ENCODE measurements at regions not wholly inside any gene's neighbourhood (a gene's known extent, or its start where the extent isn't known, plus 50 kb on each side); places are given as distances from the start of the nearest gene placed in this dataset.

- TF ChIP-seq ZNF569 (CRISPR knock-in tag; IDR thresholded peaks at IDR 0.05; ENCODE audit: borderline replicate concordance), result no peak
- no peak for TF ChIP-seq ZNF232 (CRISPR knock-in tag; IDR thresholded peaks at IDR 0.05; ENCODE audit: borderline replicate concordance)
Measured at GRCh38 chr2:23083966-23084365, 301.0 kb upstream of the KLHL29 start (continued).

- H2AFZ ChIP-seq (ENCODE audit: low read length), result no peak overlapping the region
- BruUV-seq (replicated peaks), result no TSS peak
- no peaks in the 10 kb centered on the region for H3K4me1 ChIP-seq (ENCODE audit: insufficient read depth, low read length)
- H4K20me1 ChIP-seq (ENCODE audit: insufficient read depth, low read length), result no peaks in the 10 kb centered on the region
- peaks cover 55% of the 10 kb centered on the region for H3K9me3 ChIP-seq (ENCODE audit: low read length)
- H3K4me3 ChIP-seq (replicated peaks in 1 of 3; ENCODE audit: insufficient read depth in 1 of 3, low read depth in 2 of 3, low read length in 3 of 3), result no peak overlapping the region
- no peak for DNase-seq (ENCODE audit: low spot score)
- ChIA-PET CTCF (ENCODE audit: low intra/inter-chr PET ratio, low total read pairs) (no interaction called here), POLR2A (no interaction called here)
- no peaks in the 10 kb centered on the region for H3K36me3 ChIP-seq (replicated peaks in 1 of 2; ENCODE audit: control insufficient read depth in 1 of 2, insufficient read depth in 2 of 2, low read length in 2 of 2)
- H3K27ac ChIP-seq (ENCODE audit: extremely low read length, insufficient read depth, low read length), result no peak overlapping the region
- no peak for ATAC-seq
- no peak for TF ChIP-seq NR2F6 (IDR thresholded peaks at IDR 0.05)
- no peak for TF ChIP-seq NR2F6 (CRISPR knock-in tag; IDR thresholded peaks at IDR 0.05)
- no peak for TF ChIP-seq GTF3A (CRISPR knock-in tag; conservative IDR thresholded peaks at IDR 0.05)
- no peak for TF ChIP-seq SP1 (IDR thresholded peaks at IDR 0.05)
- no peak for TF ChIP-seq SP1 (CRISPR knock-in tag; IDR thresholded peaks at IDR 0.05)
- no peak for TF ChIP-seq FOXO1 (CRISPR knock-in tag; IDR thresholded peaks at IDR 0.05)
- no peak for TF ChIP-seq MAFK (conservative IDR thresholded peaks at IDR 0.05 in 1 of 2, IDR thresholded peaks at IDR 0.05 in 1 of 2; ENCODE audit: low read length in 2 of 2)
- TF ChIP-seq PHB2 (IDR thresholded peaks at IDR 0.05; ENCODE audit: partially characterized antibody), result no peak
- TF ChIP-seq MIER2 (CRISPR knock-in tag; IDR thresholded peaks at IDR 0.05), result no peak
- TF ChIP-seq ZC3H13 (CRISPR knock-in tag; IDR thresholded peaks at IDR 0.05), result no peak
- TF ChIP-seq FOXK2 (IDR thresholded peaks at IDR 0.05), result no peak
- TF ChIP-seq THAP9 (CRISPR knock-in tag; IDR thresholded peaks at IDR 0.05; ENCODE audit: borderline replicate concordance), result no peak
- no peak for TF ChIP-seq ELK4 (CRISPR knock-in tag; IDR thresholded peaks at IDR 0.05; ENCODE audit: borderline replicate concordance)
- TF ChIP-seq CTCF (CRISPR knock-in tag; IDR thresholded peaks at IDR 0.05), result no peak
- TF ChIP-seq KLF13 (CRISPR knock-in tag; IDR thresholded peaks at IDR 0.05), result no peak
- no peak for TF ChIP-seq RCOR2 (CRISPR knock-in tag; IDR thresholded peaks at IDR 0.05)
- no peak overlapping the region for H3K4me2 ChIP-seq (ENCODE audit: low read depth, low read length)
- FAIRE-seq, result no peak
- H3K27me3 ChIP-seq (ENCODE audit: control insufficient read depth in 1 of 2, insufficient read depth in 2 of 2, low read length in 2 of 2), result no peaks in the 10 kb centered on the region
- H3K9ac ChIP-seq (ENCODE audit: insufficient read depth, low read depth, low read length), result no peak overlapping the region
- in situ Hi-C loops (cut with HindIII; ENCODE audit: extremely low pct_ligation_motif_present, low pct_unique_long_range_greater_than_20kb) (no loop called here), intact Hi-C loops (cut with micrococcal nuclease; ENCODE audit: unreplicated experiment) (no loop called here)
- no peaks in the 10 kb centered on the region for H3K79me2 ChIP-seq (ENCODE audit: insufficient read depth, low read length)
Measured at GRCh38 chr2:23091019-23091418, 294.0 kb upstream of the KLHL29 start.

All from HepG2 (cell line).